HL-60 (cell line): ENCODE measurements at regions not wholly inside any gene's neighbourhood (a gene's known extent, or its start where the extent isn't known, plus 50 kb on each side); places are given as distances from the start of the nearest gene placed in this dataset.

ENCODE experiments used
- DNase-seq, 2 experiments: peaks; one replicate each; pipeline ENCODE4 v3.0.0-alpha.2; 2010 to 2020; ENCODE audit warnings: low read depth in 1 of 2, low spot score in 1 of 2
- H3K27ac ChIP-seq: fragments of 250-450 bp; sonication (Bioruptor Pico); replicated peaks from 2 replicates; pipeline ENCODE4 v1.5.1; 2020; ENCODE audit warnings: mild to moderate bottlenecking, moderate library complexity
- H3K27me3 ChIP-seq: fragments of 250-450 bp; sonication (Bioruptor Pico); 2 replicates; pipeline ENCODE4 v1.5.1; 2021; ENCODE audit warnings: mild to moderate bottlenecking, moderate library complexity; ENCODE audit not compliant: insufficient read depth, poor library complexity, severe bottlenecking
- H3K4me3 ChIP-seq: replicated peaks from 2 replicates; pipeline ENCODE4 v1.5.1; 2011; ENCODE audit warnings: mild to moderate bottlenecking, control low read depth, low read length; ENCODE audit not compliant: insufficient read depth
- CTCF ChIP-seq: IDR thresholded peaks from one replicate; pipeline ENCODE4 v1.5.1; 2011; ENCODE audit warnings: low read length, control low read depth, inconsistent platforms; ENCODE audit not compliant: insufficient read depth
- GABPA ChIP-seq: IDR thresholded peaks from 2 replicates; pipeline ENCODE4 v1.6.1; 2012; ENCODE audit warnings: low read depth
- POLR2AphosphoS5 ChIP-seq: IDR thresholded peaks from 2 replicates; pipeline ENCODE4 v1.6.1; 2012; ENCODE audit warnings: low read depth
- REST ChIP-seq: IDR thresholded peaks from 2 replicates; pipeline ENCODE4 v1.6.1; 2012; ENCODE audit warnings: low read depth; ENCODE audit not compliant: insufficient replicate concordance
- SPI1 ChIP-seq: IDR thresholded peaks from 2 replicates; pipeline ENCODE4 v1.6.1; 2012; ENCODE audit warnings: low read depth, mild to moderate bottlenecking, borderline replicate concordance

- H3K27ac ChIP-seq: no peak overlapping the region
- no peaks in the 10 kb centered on the region for H3K27me3 ChIP-seq
Observed at GRCh38 chr10:6349846-6350535, 147.3 kb downstream of the PFKFB3 start.

GRCh38 chr10:6350609-6351008, 147.9 kb downstream of the PFKFB3 start:
- Histone ChIP-seq H3K27me3 (no peaks in the 10 kb centered on the region), H3K4me3 (no peak overlapping the region), H3K27ac (no peak overlapping the region)
- TF ChIP-seq GABPA (no peak), CTCF (no peak), POLR2AphosphoS5 (no peak), REST (no peak), SPI1 (no peak)
- DNase-seq: no peak

More at GRCh38 chr10:6349846-6350535, 147.3 kb downstream of the PFKFB3 start:
- no peak for TF ChIP-seq GABPA
- TF ChIP-seq SPI1: no peak
- no peak for TF ChIP-seq POLR2AphosphoS5
- TF ChIP-seq CTCF: no peak
- TF ChIP-seq REST: no peak
- no peak for DNase-seq
- H3K4me3 ChIP-seq: no peak overlapping the region

GRCh38 chr10:6351495-6351894, 148.8 kb downstream of the PFKFB3 start:
- no peak overlapping the region for H3K27ac ChIP-seq
- H3K27me3 ChIP-seq: no peaks in the 10 kb centered on the region
- no peak for TF ChIP-seq CTCF
- H3K4me3 ChIP-seq: no peak overlapping the region
- DNase-seq: no peak

GRCh38 chr10:6353526-6353925, 150.8 kb downstream of the PFKFB3 start:
- no peak for DNase-seq
- H3K27ac ChIP-seq: no peak overlapping the region

More at GRCh38 chr10:6353526-6353925, 150.8 kb downstream of the PFKFB3 start:
- H3K27me3 ChIP-seq: no peaks in the 10 kb centered on the region
- no peak overlapping the region for H3K4me3 ChIP-seq
- TF ChIP-seq SPI1 (no peak), REST (no peak), CTCF (no peak), POLR2AphosphoS5 (no peak), GABPA (no peak)
